OCI-LY7 (cell line): ENCODE measurements at regions not wholly inside any gene's neighbourhood (a gene's known extent, or its start where the extent isn't known, plus 50 kb on each side); places are given as distances from the start of the nearest gene placed in this dataset.

Experiments
- BruUV-seq: library from RNA; stranded (reverse); fragments of 400-500 nt; replicated peaks from 2 replicates; lab custom pipeline; 2021; lab: Mats Ljungman, UMichigan
- CTCF ChIA-PET: fragments of 300-600 bp; sonication (Branson Sonifier 250); formaldehyde crosslinking; loops from one replicate; lab custom pipeline; 2022; ENCODE audit warnings: antibody characterized with exemption; ENCODE audit not compliant: unreplicated experiment; lab: Charles Lee
- POLR2A ChIA-PET: fragments of 300-600 bp; sonication (Branson Sonifier 250); formaldehyde crosslinking; loops from one replicate; lab custom pipeline; 2022; ENCODE audit warnings: antibody characterized with exemption; lab: Charles Lee
- DNase-seq: peaks from one replicate; pipeline ENCODE4 v3.0.0-alpha.2; 2015; ENCODE audit warnings: low spot score
- H2AFZ ChIP-seq: fragments of 200-600 bp; sonication (generic), shearing (Covaris generic); 2 replicates; pipeline ENCODE4 v1.6.1; 2014; ENCODE audit warnings: mild to moderate bottlenecking, antibody characterized with exemption, low read length, moderate library complexity
- H3K27ac ChIP-seq: fragments of 200-600 bp; sonication (generic); 2 replicates; pipeline ENCODE4 v1.5.1; 2014; ENCODE audit warnings: mixed run types, low read depth, mild to moderate bottlenecking, moderate library complexity, low read length, inconsistent platforms; ENCODE audit not compliant: poor library complexity, severe bottlenecking
- H3K36me3 ChIP-seq: fragments of 200-600 bp; sonication (generic); 2 replicates; pipeline ENCODE4 v1.6.1; 2014; ENCODE audit warnings: mild to moderate bottlenecking, antibody characterized with exemption, low read length, moderate library complexity, mixed read lengths; ENCODE audit not compliant: insufficient read depth
- H3K4me1 ChIP-seq: fragments of 200-600 bp; sonication (generic); 2 replicates; pipeline ENCODE4 v1.5.1; 2014; ENCODE audit warnings: mild to moderate bottlenecking, low read length; ENCODE audit not compliant: insufficient read depth, poor library complexity, severe bottlenecking
- H3K4me2 ChIP-seq: fragments of 200-600 bp; sonication (generic); 2 replicates; pipeline ENCODE4 v1.6.1; 2014; ENCODE audit warnings: mild to moderate bottlenecking, low read length
- H3K4me3 ChIP-seq: fragments of 200-600 bp; sonication (generic); 2 replicates; pipeline ENCODE4 v1.5.1; 2014; ENCODE audit warnings: mild to moderate bottlenecking, low read depth, low read length; ENCODE audit not compliant: poor library complexity, severe bottlenecking
- H3K79me2 ChIP-seq: fragments of 200-600 bp; sonication (generic); 2 replicates; pipeline ENCODE4 v1.6.1; 2016; ENCODE audit warnings: low read depth, mild to moderate bottlenecking, low read length, moderate library complexity, mixed read lengths; ENCODE audit not compliant: insufficient read depth
- H3K9me2 ChIP-seq: fragments of 200-600 bp; sonication (generic); 2 replicates; pipeline ENCODE4 v1.6.1; 2016; ENCODE audit warnings: mild to moderate bottlenecking, low read length, mixed read lengths; ENCODE audit not compliant: insufficient read depth
- H3K9me3 ChIP-seq: fragments of 200-600 bp; sonication (generic); 2 replicates; pipeline ENCODE4 v1.6.1; 2014; ENCODE audit warnings: mild to moderate bottlenecking, mixed run types, low read length, mixed read lengths
- H4K20me1 ChIP-seq: fragments of 200-600 bp; sonication (generic); 2 replicates; pipeline ENCODE4 v1.6.1; 2014; ENCODE audit warnings: mild to moderate bottlenecking, antibody characterized with exemption, low read length, moderate library complexity, mixed read lengths; ENCODE audit not compliant: insufficient read depth
- CTCF ChIP-seq: fragments of 200-600 bp; sonication (generic); conservative IDR thresholded peaks from 2 replicates; pipeline ENCODE4 v1.5.1; 2014; ENCODE audit warnings: mild to moderate bottlenecking, antibody characterized with exemption, low read length, moderate library complexity, mixed read lengths
- EZH2phosphoT487 ChIP-seq: fragments of 200-600 bp; sonication (generic); IDR thresholded peaks from 2 replicates; pipeline ENCODE4 v1.6.1; 2018; ENCODE audit warnings: low read depth, borderline replicate concordance, mild to moderate bottlenecking, mixed run types, antibody characterized with exemption, low read length, moderate library complexity, mixed read lengths
- intact Hi-C: fragments of 100-400 bp; cut with micrococcal nuclease; formaldehyde crosslinking; loops from one replicate; pipeline ENCODE4 v1.10.0; 2022; ENCODE audit not compliant: unreplicated experiment

DNA sequence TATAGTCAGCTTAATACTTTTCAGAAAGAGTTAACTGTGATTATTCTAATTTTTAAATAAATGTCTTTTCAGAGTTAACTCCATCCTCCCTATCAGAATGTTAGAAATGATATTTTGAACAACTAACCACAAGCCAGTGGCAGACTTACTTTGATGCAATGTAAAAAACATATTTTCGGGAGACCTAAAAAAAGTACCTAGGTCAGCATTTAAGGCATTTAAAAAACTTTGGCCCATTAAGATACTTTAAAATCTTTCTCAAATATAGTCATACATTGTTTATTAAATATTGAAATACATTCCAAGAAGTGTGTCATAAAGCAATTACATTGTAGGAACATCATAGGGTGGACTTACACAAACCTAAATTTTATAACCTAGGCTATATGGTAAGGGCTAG is 426.1 kb downstream of the PABPC4L start:
- H3K79me2 ChIP-seq: no peaks in the 10 kb centered on the region
- H3K9me2 ChIP-seq: no peaks in the 10 kb centered on the region
- no peaks in the 10 kb centered on the region for H3K36me3 ChIP-seq
- no peak overlapping the region for H3K4me2 ChIP-seq
- H3K9me3 ChIP-seq: 0 out of 2 replicates have a peak, but pooled peaks cover 4% of the 10 kb centered on the region
- ChIA-PET CTCF (no interaction called here), POLR2A (no interaction called here)
- no peaks in the 10 kb centered on the region for H3K4me1 ChIP-seq
- no TSS peak for BruUV-seq
- DNase-seq: no peak
- H4K20me1 ChIP-seq: no peaks in the 10 kb centered on the region
- intact Hi-C loops: no loop called here
- no peak overlapping the region for H3K4me3 ChIP-seq
- TF ChIP-seq EZH2phosphoT487 (no peak), CTCF (no peak)
- H3K27ac ChIP-seq: no peak overlapping the region
- H2AFZ ChIP-seq: no peak overlapping the region

GRCh38 chr4:133759428-133759827 is 442.2 kb downstream of the PABPC4L start:
- no peak overlapping the region for H3K4me3 ChIP-seq
- no peak overlapping the region for H3K27ac ChIP-seq
- H4K20me1 ChIP-seq: no peaks in the 10 kb centered on the region
- intact Hi-C loops: no loop called here
- H3K36me3 ChIP-seq: no peaks in the 10 kb centered on the region
- ChIA-PET CTCF (no interaction called here), POLR2A (no interaction called here)
- DNase-seq: no peak
- no peak overlapping the region for H2AFZ ChIP-seq
- no peak overlapping the region for H3K4me2 ChIP-seq
- no peaks in the 10 kb centered on the region for H3K9me3 ChIP-seq
- BruUV-seq: no TSS peak
- TF ChIP-seq CTCF: no peak
- no peak for TF ChIP-seq EZH2phosphoT487
- H3K79me2 ChIP-seq: no peaks in the 10 kb centered on the region
- no peaks in the 10 kb centered on the region for H3K9me2 ChIP-seq
- no peaks in the 10 kb centered on the region for H3K4me1 ChIP-seq

GRCh38 chr4:133741766-133742165 is 459.8 kb downstream of the PABPC4L start:
- BruUV-seq: no TSS peak
- no peak for DNase-seq
- H2AFZ ChIP-seq: no peak overlapping the region
- H3K79me2 ChIP-seq: no peaks in the 10 kb centered on the region
- TF ChIP-seq CTCF: no peak
- TF ChIP-seq EZH2phosphoT487: no peak
- ChIA-PET POLR2A (no interaction called here), CTCF (no interaction called here)
- H3K36me3 ChIP-seq: no peaks in the 10 kb centered on the region
- H3K9me2 ChIP-seq: no peaks in the 10 kb centered on the region
- H3K4me1 ChIP-seq: no peaks in the 10 kb centered on the region
- no peak overlapping the region for H3K4me3 ChIP-seq
- intact Hi-C loops: no loop called here
- no peak overlapping the region for H3K4me2 ChIP-seq
- H4K20me1 ChIP-seq: no peaks in the 10 kb centered on the region
- H3K9me3 ChIP-seq: no peaks in the 10 kb centered on the region
- no peak overlapping the region for H3K27ac ChIP-seq
